ENCODE measurements at regions not wholly inside any gene's neighbourhood (a gene's known extent, or its start where the extent isn't known, plus 50 kb on each side); places are given as distances from the start of the nearest gene placed in this dataset.

DNA sequence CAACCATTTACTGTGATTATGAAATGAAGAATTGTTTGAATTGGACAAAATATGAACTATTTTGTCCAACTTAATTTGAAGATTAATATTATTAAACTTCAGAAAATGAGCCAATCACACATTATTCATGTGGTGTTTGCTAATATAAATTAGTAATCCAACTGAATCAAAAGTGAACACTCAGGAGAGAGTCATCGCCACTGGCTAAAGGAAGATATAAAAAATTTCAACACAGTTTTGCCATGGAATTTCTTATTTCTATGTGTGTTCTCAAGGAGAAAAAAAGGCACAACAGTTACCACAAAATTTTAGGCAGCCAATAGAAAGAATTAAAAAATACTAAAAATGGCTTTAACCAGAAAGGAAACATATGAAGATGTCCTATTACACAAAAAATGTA lies 2683.8 kb downstream of the PCDH9 start:
- TF ChIP-seq, protein P1, sequence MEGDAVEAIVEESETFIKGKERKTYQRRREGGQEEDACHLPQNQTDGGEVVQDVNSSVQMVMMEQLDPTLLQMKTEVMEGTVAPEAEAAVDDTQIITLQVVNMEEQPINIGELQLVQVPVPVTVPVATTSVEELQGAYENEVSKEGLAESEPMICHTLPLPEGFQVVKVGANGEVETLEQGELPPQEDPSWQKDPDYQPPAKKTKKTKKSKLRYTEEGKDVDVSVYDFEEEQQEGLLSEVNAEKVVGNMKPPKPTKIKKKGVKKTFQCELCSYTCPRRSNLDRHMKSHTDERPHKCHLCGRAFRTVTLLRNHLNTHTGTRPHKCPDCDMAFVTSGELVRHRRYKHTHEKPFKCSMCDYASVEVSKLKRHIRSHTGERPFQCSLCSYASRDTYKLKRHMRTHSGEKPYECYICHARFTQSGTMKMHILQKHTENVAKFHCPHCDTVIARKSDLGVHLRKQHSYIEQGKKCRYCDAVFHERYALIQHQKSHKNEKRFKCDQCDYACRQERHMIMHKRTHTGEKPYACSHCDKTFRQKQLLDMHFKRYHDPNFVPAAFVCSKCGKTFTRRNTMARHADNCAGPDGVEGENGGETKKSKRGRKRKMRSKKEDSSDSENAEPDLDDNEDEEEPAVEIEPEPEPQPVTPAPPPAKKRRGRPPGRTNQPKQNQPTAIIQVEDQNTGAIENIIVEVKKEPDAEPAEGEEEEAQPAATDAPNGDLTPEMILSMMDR (IDR thresholded peaks at IDR 0.05), result no peak
- TF ChIP-seq POLR2A (IDR thresholded peaks at IDR 0.05; ENCODE audit: low read depth), result no peak
- TF ChIP-seq EP300 (IDR thresholded peaks at IDR 0.05), result no peak
- no peak for TF ChIP-seq POLR2AphosphoS5 (IDR thresholded peaks at IDR 0.05)

Measured in esophagus muscularis mucosa (tissue), 4 donors.